GM21529 (cell line): ENCODE measurements at regions not wholly inside any gene's neighbourhood (a gene's known extent, or its start where the extent isn't known, plus 50 kb on each side); places are given as distances from the start of the nearest gene placed in this dataset.

Experiments
- ATAC-seq: cut with Tn5 transposase; IDR thresholded peaks from one replicate; pipeline ENCODE4 v1.9.1; 2021; ENCODE audit not compliant: unreplicated experiment

- no peak for ATAC-seq
These were observed 60.3 kb upstream of the GREM2 start for GRCh38 chr1:240672132-240672811.

- no peak for ATAC-seq
These were observed 55.4 kb upstream of the GREM2 start for GRCh38 chr1:240667351-240667750.

GRCh38 chr1:240666568-240667198, 54.7 kb upstream of the GREM2 start:
- ATAC-seq, result no peak

GRCh38 chr1:240663169-240663879, 51.4 kb upstream of the GREM2 start:
- ATAC-seq, result no peak
